GM23338 (cell line): ENCODE measurements at regions not wholly inside any gene's neighbourhood (a gene's known extent, or its start where the extent isn't known, plus 50 kb on each side); places are given as distances from the start of the nearest gene placed in this dataset.

Source experiments
- ATAC-seq: fragments of 200-7000 bp; cut with Tn5 transposase; 3 replicates; pipeline ENCODE4 v1.9.1; 2020
- DNase-seq: peaks from one replicate; pipeline ENCODE4 v3.0.0-alpha.2; 2015; ENCODE audit warnings: low spot score
- H2AFZ ChIP-seq: fragments of 200-600 bp; sonication (generic); 2 replicates; pipeline ENCODE4 v1.8.0; 2016; ENCODE audit warnings: antibody characterized with exemption, mild to moderate bottlenecking, moderate library complexity
- H3F3A ChIP-seq: fragments of 200-600 bp; sonication (generic); replicated peaks from 2 replicates; pipeline ENCODE4 v1.8.0; 2017; ENCODE audit warnings: antibody characterized with exemption, mixed run types, low read depth
- H3K27ac ChIP-seq: fragments of 200-600 bp; sonication (generic); 2 replicates; pipeline ENCODE4 v1.6.1; 2016; ENCODE audit warnings: low read depth
- H3K27me3 ChIP-seq: fragments of 200-600 bp; sonication (generic); 2 replicates; pipeline ENCODE4 v1.8.0; 2016; ENCODE audit warnings: mild to moderate bottlenecking, mixed run types, moderate library complexity; ENCODE audit not compliant: insufficient read depth
- H3K36me3 ChIP-seq: fragments of 200-600 bp; sonication (generic); 2 replicates; pipeline ENCODE4 v1.8.0; 2016; ENCODE audit warnings: mild to moderate bottlenecking; ENCODE audit not compliant: insufficient read depth
- H3K4me1 ChIP-seq: fragments of 200-600 bp; sonication (generic); 2 replicates; pipeline ENCODE4 v1.8.0; 2016; ENCODE audit warnings: mild to moderate bottlenecking, moderate library complexity; ENCODE audit not compliant: insufficient read depth
- H3K4me2 ChIP-seq: fragments of 200-600 bp; sonication (generic); 2 replicates; pipeline ENCODE4 v1.7.1; 2017; ENCODE audit warnings: mixed run types
- H3K4me3 ChIP-seq: fragments of 200-600 bp; sonication (generic); 2 replicates; pipeline ENCODE4 v1.6.1; 2016; ENCODE audit warnings: mixed run types
- H3K79me2 ChIP-seq: fragments of 200-600 bp; sonication (generic); replicated peaks from 2 replicates; pipeline ENCODE4 v1.8.0; 2017; ENCODE audit warnings: mild to moderate bottlenecking; ENCODE audit not compliant: insufficient read depth
- H3K9me2 ChIP-seq: fragments of 200-600 bp; sonication (generic); 2 replicates; pipeline ENCODE4 v1.8.0; 2017; ENCODE audit not compliant: insufficient read depth
- H4K20me1 ChIP-seq: fragments of 200-600 bp; sonication (generic); replicated peaks from 2 replicates; pipeline ENCODE4 v1.8.0; 2017; ENCODE audit warnings: mild to moderate bottlenecking; ENCODE audit not compliant: insufficient read depth
- H3K27ac Mint-ChIP-seq: 2 replicates; pipeline ENCODE4 v1.8.0; 2020; ENCODE audit warnings: inconsistent platforms, mild to moderate bottlenecking, moderate library complexity, mixed read lengths
- H3K27me3 Mint-ChIP-seq: 3 replicates; pipeline ENCODE4 v1.8.0; 2022; ENCODE audit warnings: low read depth, mild to moderate bottlenecking, moderate library complexity, mixed read lengths, inconsistent platforms; ENCODE audit not compliant: insufficient read depth, poor library complexity
- H3K36me3 Mint-ChIP-seq: 3 replicates; pipeline ENCODE4 v1.8.0; 2021; ENCODE audit warnings: low read depth, mild to moderate bottlenecking, inconsistent platforms, moderate library complexity, mixed read lengths
- H3K4me1 Mint-ChIP-seq: 3 replicates; pipeline ENCODE4 v1.8.0; 2020; ENCODE audit warnings: mild to moderate bottlenecking, inconsistent platforms, mixed read lengths
- H3K4me3 Mint-ChIP-seq: 3 replicates; pipeline ENCODE4 v1.8.0; 2021; ENCODE audit warnings: moderate library complexity, mild to moderate bottlenecking, inconsistent platforms, mixed read lengths
- H3K9me3 Mint-ChIP-seq: 3 replicates; pipeline ENCODE4 v1.8.0; 2020; ENCODE audit warnings: moderate library complexity, mild to moderate bottlenecking, inconsistent platforms, mixed read lengths
- CREB1 ChIP-seq: fragments of 250-450 bp; sonication (Bioruptor Pico); IDR thresholded peaks from 2 replicates; pipeline ENCODE4 v1.5.0; 2020; ENCODE audit warnings: low read depth, mild to moderate bottlenecking, moderate library complexity
- CTCF ChIP-seq, 2 experiments: fragments of 200-600 bp in 1 of 2; sonication (generic) in 1 of 2; conservative IDR thresholded peaks; 2 replicates each; pipeline versions ENCODE4 v1.5.1 to v1.6.1; 2016 to 2017; ENCODE audit warnings: antibody characterized with exemption in 2 of 2, low read depth in 2 of 2, mild to moderate bottlenecking in 2 of 2, moderate library complexity in 1 of 2
- ETS1 ChIP-seq: IDR thresholded peaks from 2 replicates; pipeline ENCODE4 v1.6.1; 2016; ENCODE audit warnings: antibody characterized with exemption
- EZH2 ChIP-seq: fragments of 200-600 bp; sonication (generic); IDR thresholded peaks from one replicate; pipeline ENCODE4 v1.8.0; 2017; ENCODE audit warnings: antibody characterized with exemption, mild to moderate bottlenecking, low read depth; ENCODE audit not compliant: unreplicated experiment
- EZH2phosphoT487 ChIP-seq: fragments of 200-600 bp; sonication (generic); IDR thresholded peaks from one replicate; pipeline ENCODE4 v1.8.1; 2018; ENCODE audit warnings: antibody characterized with exemption; ENCODE audit not compliant: unreplicated experiment
- JUNB ChIP-seq: IDR thresholded peaks from one replicate; pipeline ENCODE4 v1.6.1; 2016; ENCODE audit warnings: antibody characterized with exemption; ENCODE audit not compliant: unreplicated experiment
- NANOG ChIP-seq: IDR thresholded peaks from 2 replicates; pipeline ENCODE4 v1.6.1; 2016; ENCODE audit warnings: antibody characterized with exemption, borderline replicate concordance
- POLR2AphosphoS5 ChIP-seq: IDR thresholded peaks from 2 replicates; pipeline ENCODE4 v1.6.1; 2016; ENCODE audit warnings: antibody characterized with exemption, low read depth
- STAT1 ChIP-seq: IDR thresholded peaks from one replicate; pipeline ENCODE4 v1.6.1; 2016; ENCODE audit warnings: antibody characterized with exemption; ENCODE audit not compliant: unreplicated experiment
- ZNF114 ChIP-seq: fragments of 250-450 bp; sonication (Bioruptor Pico); IDR thresholded peaks from 2 replicates; pipeline ENCODE4 v1.5.0; 2020; ENCODE audit warnings: mild to moderate bottlenecking, moderate library complexity
- ZNF331 ChIP-seq: fragments of 250-450 bp; sonication (Bioruptor Pico); IDR thresholded peaks from 2 replicates; pipeline ENCODE4 v1.5.0; 2020; ENCODE audit warnings: low read depth, mild to moderate bottlenecking, moderate library complexity
- TF ChIP-seq, protein P1 (sequence below): IDR thresholded peaks from one replicate; pipeline ENCODE4 v1.6.1; 2018; ENCODE audit warnings: antibody characterized with exemption; ENCODE audit not compliant: unreplicated experiment
- TF ChIP-seq, protein P2 (sequence below): fragments of 250-450 bp; sonication (Bioruptor Pico); IDR thresholded peaks from 2 replicates; pipeline ENCODE4 v1.5.0; 2020; ENCODE audit warnings: mild to moderate bottlenecking, moderate library complexity

GRCh38 chr2:5359397-5359796 lies 332.8 kb upstream of the SOX11 start:
- no peak for DNase-seq
- TF ChIP-seq NANOG (no peak), JUNB (no peak), CTCF (conservative IDR thresholded peaks at IDR 0.05; ENCODE audit: low read depth in 2 of 2) (no peak), POLR2AphosphoS5 (no peak), ZNF331 (CRISPR knock-in tag) (no peak), ZNF114 (CRISPR knock-in tag) (no peak), EZH2phosphoT487 (no peak), EZH2 (no peak), CREB1 (no peak), STAT1 (no peak), ETS1 (no peak)
- TF ChIP-seq, protein P1, sequence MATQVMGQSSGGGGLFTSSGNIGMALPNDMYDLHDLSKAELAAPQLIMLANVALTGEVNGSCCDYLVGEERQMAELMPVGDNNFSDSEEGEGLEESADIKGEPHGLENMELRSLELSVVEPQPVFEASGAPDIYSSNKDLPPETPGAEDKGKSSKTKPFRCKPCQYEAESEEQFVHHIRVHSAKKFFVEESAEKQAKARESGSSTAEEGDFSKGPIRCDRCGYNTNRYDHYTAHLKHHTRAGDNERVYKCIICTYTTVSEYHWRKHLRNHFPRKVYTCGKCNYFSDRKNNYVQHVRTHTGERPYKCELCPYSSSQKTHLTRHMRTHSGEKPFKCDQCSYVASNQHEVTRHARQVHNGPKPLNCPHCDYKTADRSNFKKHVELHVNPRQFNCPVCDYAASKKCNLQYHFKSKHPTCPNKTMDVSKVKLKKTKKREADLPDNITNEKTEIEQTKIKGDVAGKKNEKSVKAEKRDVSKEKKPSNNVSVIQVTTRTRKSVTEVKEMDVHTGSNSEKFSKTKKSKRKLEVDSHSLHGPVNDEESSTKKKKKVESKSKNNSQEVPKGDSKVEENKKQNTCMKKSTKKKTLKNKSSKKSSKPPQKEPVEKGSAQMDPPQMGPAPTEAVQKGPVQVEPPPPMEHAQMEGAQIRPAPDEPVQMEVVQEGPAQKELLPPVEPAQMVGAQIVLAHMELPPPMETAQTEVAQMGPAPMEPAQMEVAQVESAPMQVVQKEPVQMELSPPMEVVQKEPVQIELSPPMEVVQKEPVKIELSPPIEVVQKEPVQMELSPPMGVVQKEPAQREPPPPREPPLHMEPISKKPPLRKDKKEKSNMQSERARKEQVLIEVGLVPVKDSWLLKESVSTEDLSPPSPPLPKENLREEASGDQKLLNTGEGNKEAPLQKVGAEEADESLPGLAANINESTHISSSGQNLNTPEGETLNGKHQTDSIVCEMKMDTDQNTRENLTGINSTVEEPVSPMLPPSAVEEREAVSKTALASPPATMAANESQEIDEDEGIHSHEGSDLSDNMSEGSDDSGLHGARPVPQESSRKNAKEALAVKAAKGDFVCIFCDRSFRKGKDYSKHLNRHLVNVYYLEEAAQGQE: no peak
- TF ChIP-seq, protein P2, sequence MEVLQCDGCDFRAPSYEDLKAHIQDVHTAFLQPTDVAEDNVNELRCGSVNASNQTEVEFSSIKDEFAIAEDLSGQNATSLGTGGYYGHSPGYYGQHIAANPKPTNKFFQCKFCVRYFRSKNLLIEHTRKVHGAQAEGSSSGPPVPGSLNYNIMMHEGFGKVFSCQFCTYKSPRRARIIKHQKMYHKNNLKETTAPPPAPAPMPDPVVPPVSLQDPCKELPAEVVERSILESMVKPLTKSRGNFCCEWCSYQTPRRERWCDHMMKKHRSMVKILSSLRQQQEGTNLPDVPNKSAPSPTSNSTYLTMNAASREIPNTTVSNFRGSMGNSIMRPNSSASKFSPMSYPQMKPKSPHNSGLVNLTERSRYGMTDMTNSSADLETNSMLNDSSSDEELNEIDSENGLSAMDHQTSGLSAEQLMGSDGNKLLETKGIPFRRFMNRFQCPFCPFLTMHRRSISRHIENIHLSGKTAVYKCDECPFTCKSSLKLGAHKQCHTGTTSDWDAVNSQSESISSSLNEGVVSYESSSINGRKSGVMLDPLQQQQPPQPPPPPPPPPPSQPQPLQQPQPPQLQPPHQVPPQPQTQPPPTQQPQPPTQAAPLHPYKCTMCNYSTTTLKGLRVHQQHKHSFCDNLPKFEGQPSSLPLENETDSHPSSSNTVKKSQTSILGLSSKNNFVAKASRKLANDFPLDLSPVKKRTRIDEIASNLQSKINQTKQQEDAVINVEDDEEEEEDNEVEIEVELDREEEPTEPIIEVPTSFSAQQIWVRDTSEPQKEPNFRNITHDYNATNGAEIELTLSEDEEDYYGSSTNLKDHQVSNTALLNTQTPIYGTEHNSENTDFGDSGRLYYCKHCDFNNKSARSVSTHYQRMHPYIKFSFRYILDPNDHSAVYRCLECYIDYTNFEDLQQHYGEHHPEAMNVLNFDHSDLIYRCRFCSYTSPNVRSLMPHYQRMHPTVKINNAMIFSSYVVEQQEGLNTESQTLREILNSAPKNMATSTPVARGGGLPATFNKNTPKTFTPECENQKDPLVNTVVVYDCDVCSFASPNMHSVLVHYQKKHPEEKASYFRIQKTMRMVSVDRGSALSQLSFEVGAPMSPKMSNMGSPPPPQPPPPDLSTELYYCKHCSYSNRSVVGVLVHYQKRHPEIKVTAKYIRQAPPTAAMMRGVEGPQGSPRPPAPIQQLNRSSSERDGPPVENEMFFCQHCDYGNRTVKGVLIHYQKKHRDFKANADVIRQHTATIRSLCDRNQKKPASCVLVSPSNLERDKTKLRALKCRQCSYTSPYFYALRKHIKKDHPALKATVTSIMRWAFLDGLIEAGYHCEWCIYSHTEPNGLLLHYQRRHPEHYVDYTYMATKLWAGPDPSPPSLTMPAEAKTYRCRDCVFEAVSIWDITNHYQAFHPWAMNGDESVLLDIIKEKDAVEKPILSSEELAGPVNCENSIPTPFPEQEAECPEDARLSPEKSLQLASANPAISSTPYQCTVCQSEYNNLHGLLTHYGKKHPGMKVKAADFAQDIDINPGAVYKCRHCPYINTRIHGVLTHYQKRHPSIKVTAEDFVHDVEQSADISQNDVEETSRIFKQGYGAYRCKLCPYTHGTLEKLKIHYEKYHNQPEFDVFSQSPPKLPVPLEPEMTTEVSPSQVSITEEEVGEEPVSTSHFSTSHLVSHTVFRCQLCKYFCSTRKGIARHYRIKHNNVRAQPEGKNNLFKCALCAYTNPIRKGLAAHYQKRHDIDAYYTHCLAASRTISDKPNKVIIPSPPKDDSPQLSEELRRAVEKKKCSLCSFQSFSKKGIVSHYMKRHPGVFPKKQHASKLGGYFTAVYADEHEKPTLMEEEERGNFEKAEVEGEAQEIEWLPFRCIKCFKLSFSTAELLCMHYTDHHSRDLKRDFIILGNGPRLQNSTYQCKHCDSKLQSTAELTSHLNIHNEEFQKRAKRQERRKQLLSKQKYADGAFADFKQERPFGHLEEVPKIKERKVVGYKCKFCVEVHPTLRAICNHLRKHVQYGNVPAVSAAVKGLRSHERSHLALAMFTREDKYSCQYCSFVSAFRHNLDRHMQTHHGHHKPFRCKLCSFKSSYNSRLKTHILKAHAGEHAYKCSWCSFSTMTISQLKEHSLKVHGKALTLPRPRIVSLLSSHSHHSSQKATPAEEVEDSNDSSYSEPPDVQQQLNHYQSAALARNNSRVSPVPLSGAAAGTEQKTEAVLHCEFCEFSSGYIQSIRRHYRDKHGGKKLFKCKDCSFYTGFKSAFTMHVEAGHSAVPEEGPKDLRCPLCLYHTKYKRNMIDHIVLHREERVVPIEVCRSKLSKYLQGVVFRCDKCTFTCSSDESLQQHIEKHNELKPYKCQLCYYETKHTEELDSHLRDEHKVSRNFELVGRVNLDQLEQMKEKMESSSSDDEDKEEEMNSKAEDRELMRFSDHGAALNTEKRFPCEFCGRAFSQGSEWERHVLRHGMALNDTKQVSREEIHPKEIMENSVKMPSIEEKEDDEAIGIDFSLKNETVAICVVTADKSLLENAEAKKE: no peak
- Mint-ChIP-seq H3K36me3 (no peaks in the 10 kb centered on the region; the same call in 2 of the 3 replicates), H3K27ac (no peak overlapping the region), H3K27me3 (no peaks in the 10 kb centered on the region), H3K4me3 (no peak overlapping the region), H3K9me3 (peaks cover 70% of the 10 kb centered on the region), H3K4me1 (no peaks in the 10 kb centered on the region)
- H3K4me2 ChIP-seq: no peak overlapping the region
- no peak for ATAC-seq
- H3K27ac ChIP-seq: no peak overlapping the region
- no peaks in the 10 kb centered on the region for H3K79me2 ChIP-seq
- no peaks in the 10 kb centered on the region for H3F3A ChIP-seq
- no peak overlapping the region for H2AFZ ChIP-seq
- no peaks in the 10 kb centered on the region for H3K36me3 ChIP-seq
- no peak overlapping the region for H3K4me3 ChIP-seq
- no peaks in the 10 kb centered on the region for H3K27me3 ChIP-seq
- no peaks in the 10 kb centered on the region for H3K9me2 ChIP-seq
- no peaks in the 10 kb centered on the region for H3K4me1 ChIP-seq
- H4K20me1 ChIP-seq: no peaks in the 10 kb centered on the region
